NCI-H226 (cell line): ENCODE measurements at regions not wholly inside any gene's neighbourhood (a gene's known extent, or its start where the extent isn't known, plus 50 kb on each side); places are given as distances from the start of the nearest gene placed in this dataset.

Experiments used
- DNase-seq: peaks from one replicate; pipeline ENCODE4 v3.0.0-alpha.2; 2015

DNA sequence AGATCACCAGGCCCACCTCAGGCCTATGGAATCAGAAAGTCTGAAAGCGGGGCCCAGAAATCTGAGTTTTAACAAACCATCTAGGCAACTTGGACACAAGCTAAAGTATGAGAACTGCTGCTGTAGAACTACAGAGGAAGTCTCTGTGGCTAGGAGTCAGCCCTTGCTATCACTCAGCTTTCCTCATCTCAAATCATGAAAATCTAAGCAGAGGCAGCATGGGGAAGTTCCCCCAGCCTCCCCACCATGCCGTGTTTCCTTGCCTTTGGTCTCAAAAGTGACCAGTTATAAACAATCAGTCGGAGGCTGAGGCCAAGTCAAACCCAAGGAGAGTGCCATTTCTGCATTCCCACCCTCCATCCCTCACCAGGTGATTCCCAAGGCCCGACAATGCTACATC is 404.7 kb downstream of the BCL11A start:
- no peak for DNase-seq

DNA sequence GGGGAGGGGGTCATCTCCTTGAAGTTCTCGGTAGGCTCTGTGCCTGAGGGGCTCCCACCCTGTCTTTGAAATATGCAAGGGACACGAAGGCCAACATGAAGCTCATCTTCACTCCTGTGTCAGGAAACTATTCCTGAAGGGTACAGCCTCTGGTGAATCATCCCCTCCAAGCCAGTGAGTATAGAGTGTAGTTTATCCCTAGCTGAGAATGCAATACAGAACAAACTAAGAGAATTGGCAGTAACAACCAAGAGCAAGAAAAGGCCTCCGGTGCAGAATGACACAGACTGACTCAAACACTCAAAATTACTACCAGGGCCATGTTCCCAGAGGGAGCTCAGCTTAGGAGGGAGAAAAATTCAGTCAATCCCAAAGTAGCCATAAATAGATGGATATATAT is 413.3 kb downstream of the BCL11A start:
- DNase-seq = no peak

DNA sequence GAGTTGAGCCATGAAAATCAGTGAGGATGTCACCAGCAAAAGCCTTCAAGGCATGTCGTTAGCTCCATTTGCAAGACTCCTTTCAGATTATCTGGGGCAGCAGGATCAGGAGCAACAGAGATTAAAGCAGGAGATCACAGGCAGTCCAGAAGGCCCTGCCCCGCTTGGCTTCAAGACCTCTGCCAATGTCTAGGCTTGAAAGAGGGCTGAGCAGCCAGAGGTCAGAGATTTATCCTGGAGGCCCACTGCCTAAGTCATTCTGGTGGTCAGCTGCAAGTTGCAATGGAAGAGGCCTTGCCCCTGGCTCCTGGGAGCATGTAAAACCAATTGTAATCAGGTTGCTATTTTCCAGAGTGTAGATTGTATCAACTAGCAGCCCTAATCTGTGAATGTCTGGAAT is 416.5 kb downstream of the BCL11A start:
- no peak for DNase-seq

DNA sequence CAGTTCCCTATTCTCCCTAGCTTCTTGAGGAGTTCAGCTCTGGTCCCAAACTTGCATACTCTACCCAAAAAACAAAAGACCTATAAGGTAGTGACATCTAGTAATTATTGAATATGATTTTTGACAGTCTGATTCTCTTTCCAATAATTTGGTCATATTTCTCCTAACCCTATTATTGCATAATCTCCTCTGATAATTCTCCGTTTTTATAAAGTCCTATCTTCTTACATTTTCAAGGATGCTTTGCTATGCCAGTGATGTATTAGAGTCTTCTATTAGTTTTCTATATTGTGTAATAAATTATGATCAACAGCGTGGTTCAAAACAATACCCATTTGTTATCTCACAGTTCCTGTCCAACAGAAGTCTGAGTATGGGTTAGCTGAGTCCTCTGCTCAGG is 426.3 kb downstream of the BCL11A start:
- DNase-seq = no peak

DNA sequence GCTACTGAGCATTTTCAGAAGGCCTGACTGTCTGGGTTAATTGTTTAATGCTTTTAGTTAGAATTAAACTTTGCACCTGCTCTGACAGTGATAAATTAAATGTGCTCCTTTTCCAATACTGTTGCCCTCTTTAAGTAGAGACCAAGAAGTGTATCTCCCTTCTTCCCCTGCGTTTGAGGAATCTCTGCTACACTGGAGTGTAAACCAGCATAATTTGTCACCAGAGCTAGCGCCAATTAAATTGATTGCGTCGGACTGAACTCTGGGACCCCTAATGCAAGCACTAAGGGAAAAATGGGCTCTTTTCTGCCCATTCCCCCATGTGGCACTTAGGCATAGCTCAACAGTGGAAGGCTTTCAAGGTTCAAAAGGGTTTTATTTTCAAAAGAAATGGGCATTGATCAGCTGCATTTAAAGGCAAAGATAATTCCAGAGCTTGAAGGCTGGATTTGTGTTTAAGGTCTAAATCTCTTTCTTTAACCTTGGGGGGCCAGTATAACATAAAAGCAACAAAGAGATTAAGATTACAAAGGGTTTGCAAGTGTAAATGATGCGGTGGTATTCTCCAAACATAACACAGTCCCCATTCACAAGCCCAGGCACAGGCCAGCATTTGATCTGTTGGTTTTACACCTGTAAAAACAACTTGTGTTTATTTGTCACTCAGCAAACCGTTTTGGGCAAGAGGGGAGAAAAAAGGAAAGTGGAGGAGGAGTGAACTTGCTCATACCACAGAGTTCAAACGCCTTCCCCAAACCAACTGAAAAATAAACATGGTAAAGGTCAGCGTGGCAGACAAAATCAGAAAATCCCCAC is 427.6 kb downstream of the BCL11A start:
- DNase-seq = no peak

DNA sequence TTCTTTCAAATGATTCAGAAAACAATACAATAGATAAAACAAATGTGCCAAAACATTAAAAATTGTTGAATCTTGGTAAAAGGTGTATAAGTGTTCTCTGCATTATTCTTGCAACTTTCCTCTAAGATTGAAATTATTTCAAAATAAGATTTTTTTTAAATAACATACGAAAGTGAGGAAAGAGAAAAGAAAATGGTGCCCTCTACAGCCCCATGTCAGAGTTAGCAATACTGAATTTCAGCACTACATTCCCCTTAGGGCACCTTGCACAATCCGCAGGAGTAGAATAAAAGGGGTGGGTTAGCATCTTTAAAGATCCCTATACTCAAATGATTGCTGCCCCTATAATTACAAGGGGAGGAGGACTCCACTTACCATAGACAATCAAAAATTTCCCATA is 433.7 kb downstream of the BCL11A start:
- no peak for DNase-seq

DNA sequence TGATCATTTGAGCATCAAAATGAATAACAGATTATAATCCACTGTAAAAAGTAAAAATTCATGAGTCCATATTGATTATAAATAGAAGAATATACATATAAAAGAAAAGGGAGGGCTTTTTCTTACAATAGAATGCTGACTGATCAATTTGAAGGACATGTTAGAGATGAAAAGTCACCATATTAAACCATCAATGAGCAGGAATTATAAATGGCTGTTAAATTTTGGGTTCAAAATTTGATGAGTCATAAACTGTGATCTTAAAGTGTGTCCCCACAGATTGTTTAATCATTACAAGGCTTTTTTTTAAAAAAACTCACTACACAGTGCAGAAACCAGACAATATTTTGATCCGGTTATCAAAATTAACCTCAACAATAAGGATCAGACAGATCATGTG is 434.5 kb downstream of the BCL11A start:
- no peak for DNase-seq

DNA sequence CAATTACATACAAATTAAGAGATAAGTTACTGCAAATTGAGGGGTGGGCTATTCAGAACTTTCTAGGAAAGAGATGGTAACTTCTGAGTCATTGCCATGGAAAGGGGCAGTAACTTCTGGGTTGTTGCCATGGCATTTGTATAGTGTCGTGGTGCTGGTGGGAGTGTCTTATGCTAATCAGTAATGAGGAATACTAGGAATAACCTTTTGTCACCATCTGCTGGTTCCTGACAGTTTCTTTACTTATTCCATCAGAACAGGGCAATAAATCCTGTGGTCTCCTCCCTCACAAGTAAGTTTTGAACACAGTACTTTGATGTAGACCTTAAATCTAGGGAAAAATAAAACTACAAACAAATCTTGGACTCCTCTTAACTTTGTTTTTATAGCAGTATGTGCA is 435.4 kb downstream of the BCL11A start:
- DNase-seq = no peak

DNA sequence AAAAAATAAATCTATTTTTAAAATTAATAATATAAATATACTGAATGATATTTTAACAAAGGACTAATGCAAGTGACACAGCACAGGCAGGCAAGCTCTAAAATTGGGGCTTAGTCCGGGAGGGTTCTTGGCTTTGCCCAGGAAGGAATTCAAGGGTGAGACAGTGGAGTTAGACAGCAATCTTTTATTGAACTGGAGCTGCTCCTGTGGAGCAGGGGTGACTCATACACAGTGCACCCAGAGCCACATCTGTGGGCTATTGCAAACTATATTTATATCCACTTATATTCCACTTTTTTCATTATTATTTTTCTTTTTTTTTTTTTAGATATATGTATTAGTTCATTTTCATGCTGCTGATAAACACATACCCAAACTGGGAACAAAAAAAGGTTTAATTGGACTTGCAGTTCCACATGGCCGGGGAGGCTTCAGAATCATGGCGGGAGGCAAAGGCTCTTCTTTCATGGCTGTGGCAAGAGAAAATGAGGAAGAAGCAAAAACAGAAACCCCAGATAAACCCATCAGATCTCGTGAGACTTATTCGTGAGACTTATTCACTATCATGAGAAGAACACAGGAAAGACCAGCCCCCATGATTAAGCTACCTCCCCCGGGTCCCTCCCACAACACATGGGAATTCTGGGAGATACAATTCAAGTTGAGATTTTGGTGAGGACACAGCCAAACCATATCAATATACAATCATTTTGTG is 437.1 kb downstream of the BCL11A start:
- DNase-seq = no peak

DNA sequence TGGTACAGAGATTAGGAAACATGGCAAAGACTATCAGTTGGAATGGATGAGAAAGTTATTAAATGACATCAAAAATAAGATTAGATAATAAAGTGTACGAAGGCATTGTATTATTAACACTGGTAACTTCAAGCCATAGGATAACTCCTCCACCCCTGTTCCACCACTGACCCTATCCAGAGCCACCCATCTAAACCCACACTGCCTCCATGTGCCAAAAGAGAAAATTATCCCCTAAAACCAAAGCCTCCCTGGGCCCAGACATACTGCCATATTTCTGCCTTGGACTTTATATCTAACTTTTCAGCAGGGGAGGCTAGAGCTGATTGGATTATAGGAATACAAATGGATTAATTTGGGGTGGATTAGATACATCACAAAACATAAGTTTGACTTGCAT is 443.7 kb downstream of the BCL11A start:
- no peak for DNase-seq

DNA sequence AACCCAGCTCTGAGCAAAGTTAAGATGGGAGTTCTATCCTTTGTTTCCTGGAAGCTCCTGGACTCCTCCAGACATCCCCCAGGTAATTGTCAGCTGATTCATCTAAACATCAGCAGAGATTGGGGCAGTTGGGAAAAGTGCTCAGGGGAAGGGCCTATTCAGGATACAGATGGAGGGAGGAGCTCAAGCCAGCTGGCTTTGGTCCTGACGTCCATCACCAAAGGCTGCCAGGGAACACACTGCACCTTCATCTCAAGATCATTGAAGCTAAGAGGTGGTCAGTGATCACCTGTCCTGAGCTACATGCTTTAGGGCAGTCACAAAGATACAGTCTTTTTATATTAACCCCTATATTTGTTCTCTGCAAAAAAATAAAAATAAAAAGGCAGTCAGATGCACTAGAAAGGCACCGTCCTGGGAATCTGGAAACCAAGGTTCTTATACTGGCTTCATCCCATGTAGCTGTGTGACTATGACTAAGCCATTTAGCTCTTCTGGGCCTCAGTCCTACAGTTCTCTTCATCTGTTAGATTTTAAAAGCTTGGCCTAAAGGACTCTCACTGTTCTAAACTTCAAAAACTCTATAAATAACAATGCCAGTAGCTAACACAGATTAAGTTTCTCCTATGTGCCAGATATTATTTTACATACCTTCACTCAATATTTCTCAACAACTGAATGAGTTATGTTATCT is 446.5 kb downstream of the BCL11A start:
- no peak for DNase-seq

DNA sequence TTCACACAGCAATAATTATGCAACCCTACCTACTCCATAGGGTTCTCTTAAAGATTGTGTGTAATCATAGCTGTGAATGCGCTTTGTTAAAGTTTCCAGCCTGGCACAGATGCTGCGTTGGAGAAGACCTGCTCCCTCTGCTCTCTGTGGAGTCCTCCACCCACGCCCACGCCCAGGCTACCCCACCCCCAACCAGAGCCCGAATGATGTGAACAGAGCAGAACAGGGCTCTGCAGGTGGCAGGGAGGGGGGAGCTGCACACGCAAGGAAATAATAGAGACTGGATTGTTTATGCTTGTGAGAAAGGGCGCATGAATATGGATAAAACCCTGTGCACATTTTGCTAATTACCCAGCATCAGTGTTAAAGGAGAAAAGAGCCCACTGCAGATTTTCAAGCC is 447.5 kb downstream of the BCL11A start:
- DNase-seq = no peak

DNA sequence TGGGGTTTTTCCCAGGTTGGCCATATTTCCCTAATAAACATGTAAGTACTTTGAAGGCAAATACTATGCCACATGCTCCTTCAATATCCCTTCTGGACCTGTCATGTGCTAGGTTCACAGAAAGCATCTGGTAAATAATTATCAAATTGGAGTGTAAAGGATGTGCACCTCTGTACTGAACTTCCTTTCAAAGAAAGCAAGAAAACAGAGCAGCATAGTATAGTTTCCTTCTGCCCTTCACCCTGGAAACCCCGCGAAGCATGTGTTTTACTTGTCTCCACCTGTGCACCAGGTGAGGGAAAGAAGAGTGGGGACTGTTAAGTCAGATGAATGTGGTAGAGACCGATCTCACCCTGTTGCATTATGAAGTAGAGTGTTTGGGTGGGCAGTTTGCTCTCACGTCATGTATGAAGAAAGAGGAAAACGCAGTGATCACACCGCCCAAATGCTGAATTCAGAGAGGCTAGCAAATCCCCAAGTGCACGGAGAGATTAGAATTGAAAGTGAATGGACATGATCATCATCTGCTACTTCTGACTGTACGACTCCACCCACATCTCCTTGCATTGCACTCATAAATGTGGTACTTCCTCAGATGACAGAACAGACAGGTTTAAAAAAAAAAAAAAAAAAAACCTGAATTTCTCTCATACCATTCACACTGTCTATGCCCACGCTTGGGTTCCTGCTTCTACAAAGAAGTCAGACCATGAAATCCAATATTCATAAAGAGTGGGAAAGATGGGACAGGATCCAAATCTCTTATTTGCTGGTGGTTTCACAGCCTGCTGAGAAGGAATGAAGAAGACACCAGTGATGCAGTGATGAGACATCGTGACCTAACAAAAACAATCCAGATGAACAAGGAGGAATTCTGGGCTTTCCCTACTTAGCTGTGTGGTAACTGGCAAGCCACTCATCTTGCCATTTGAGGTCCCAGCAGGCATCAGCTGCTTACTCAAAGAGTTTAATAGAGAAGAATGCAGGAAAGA is 448.6 kb downstream of the BCL11A start:
- DNase-seq = no peak

DNA sequence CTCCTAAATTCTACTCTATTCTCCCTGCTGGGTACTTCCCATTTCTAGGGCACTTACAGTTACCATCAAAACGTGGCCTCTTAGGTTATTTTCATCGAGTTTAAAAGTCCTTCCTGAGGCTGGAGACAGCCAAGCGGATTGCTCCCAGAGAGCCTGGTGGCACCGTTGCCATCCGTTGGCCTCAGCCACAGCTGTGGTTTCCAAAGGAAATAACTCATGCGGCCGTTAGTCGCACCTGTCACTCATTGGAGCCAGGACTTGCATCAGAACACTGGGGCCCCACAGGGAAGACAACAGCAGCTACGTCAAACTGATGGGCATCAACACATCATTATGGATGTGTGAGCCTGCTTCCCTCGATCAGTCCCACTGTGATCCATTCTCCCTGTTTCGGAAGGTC is 453.4 kb downstream of the BCL11A start:
- no peak for DNase-seq

DNA sequence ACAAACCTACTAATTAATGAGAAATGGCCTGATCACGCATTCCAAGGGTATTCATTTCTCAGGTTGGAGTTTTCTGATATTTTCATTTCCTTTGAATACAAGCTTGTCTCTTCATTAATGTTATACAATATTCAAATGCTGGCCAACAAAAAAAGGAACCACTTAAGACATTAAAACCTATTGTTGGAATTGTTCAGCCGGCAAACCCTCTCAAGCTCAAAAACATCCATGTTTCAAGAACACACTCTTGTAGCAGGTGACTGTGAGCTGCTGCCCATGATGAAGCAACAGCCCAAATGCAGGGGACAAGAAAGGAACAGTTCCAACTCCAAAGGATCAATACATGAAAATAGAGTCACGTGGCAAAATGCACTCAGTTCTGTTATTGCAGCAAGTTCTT is 454.5 kb downstream of the BCL11A start:
- no peak for DNase-seq

DNA sequence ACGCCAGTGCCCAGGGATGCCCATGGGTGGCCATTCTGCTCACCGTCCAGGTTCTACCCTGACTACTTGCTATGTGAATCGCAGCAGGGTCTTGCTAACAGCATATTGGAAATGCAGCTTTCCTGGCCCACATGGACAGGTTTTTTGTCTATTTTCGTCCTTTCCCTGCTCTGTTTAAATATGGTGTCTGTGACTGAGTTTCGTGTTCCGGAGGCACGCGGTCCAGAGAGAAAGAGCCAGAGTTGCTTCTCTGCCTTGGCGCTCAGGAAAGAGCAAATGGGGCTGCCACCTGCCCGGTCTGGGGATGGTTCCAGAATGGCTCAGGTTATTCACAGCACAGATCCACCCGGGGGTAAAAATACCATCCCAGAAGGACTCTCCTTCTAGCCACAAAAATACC is 456.2 kb downstream of the BCL11A start:
- no peak for DNase-seq

DNA sequence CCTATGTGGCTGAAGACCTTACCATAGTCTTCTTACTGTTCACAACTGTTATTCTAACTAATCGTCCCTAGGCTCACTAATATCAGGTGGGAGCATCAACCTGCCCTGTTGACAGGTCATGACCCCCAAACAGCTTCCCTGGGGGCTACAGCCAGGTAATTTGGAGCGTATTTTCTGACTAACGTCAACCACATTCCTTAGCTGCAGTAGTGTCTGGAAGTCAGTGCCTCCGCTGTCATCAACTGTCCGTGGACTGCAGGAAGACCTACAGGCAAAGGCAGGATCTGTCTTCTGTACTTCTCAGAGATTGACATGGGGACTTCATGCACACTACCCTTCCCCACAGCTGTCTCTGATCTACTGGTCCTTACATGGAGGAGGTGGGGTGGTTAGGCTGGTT is 456.9 kb downstream of the BCL11A start:
- no peak for DNase-seq

DNA sequence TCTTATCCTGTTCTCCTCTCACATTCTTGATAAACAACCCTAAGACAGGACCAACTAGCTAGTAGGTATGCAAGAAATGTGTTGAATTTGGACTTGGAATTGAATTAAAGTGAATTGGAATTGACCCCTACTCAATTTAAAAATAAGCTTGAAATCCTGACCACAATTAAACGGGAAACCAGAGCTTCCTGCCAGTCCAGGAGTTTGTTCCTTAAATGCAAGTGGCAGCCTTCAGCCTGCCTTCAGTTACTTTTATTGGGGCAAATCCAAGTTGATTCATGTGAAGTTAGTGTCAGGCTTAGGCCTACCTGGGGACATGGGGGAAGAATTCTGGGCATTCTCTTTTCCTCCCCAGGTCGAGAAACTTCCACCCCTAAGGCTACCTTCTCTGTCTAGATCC is 457.6 kb downstream of the BCL11A start:
- DNase-seq = no peak

DNA sequence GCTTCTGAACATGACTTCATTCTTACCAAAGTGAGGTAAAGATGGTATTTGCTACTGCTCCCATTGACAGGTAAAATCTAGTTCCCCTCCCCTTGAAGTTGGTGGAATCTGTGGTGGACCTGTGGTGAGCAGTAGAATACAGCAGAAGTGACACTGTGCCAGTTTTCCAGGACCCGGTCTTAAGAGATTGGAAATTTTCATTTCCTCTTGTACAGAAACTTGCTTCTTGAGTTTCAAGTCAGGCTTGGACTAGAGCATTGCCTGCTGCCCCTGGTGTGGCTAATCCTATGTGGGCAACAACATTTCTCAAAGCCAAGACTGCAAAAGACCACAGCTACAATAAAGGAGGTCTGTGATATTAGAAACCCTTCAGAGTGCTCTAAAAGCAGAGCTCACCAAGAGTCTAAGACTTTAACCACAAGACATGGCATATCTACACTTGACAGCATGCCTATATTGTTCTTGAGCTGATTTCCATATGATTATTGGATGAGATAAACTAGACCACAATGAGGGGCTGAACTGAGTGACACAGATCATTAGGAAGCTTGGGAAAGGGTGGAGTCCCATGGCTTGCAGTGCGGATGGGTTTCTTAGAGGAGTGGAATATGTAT is 458.1 kb downstream of the BCL11A start:
- no peak for DNase-seq

DNA sequence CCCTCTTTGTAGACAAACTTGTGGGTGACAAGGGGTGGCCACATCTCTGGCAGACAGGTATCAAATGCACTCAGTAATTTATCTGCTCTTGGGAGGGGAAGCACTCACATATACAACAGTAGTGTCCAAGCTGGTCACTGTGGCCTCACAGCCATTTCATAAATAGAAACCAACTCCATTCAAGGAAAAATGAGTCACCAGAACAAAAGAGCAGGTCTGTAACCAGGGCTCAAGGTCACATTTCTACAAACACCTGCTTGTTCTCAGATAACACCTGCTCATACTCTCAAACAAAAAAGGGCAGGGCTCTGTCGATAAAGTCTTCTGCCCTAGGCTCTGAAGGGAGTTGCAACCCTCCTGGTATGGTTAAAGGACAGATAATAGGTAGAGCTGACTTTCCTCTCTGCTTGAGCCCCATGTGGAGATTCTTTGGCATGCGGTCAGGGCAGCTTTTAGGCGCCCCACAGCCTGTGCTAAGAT is 459.0 kb downstream of the BCL11A start:
- no peak for DNase-seq

DNA sequence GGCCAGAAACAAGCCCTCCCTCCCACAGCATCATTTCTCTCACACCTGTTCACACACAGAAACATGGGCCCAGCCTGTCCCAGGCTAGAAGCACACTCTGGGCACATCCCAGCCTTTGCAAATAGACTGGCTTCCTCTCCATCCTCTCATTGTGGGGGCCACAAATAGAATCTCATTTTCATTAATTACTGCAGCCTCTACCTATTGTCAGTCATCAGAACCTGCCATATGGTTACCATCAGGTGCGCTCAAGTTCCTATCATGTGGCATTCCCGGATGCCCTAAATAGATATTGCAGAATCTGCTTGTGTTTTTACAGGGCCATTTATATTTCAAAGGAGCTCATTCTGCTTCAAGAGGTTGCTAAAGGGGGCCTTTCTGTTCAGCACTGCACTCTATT is 460.7 kb downstream of the BCL11A start:
- no peak for DNase-seq

DNA sequence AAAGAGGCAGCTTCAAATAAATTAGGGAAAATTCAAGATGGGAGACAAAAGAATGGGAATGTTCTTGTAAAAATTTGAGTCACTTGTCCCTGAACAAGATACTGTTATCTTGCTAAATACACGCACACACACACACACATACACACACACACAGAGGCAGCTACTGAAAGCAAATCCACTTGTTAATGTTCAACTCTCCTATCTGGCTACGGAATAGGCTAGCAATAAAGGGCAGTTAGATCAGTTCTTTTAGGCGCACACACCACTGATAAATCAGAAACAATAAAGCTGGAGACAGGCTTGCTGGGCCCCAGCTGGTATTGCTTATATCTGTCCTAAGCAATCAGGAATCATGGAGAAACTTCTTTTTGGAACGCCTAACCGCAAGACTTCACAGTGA is 461.6 kb downstream of the BCL11A start:
- DNase-seq = no peak
